ENCODE measurements at regions not wholly inside any gene's neighbourhood (a gene's known extent, or its start where the extent isn't known, plus 50 kb on each side); places are given as distances from the start of the nearest gene placed in this dataset.

- no peaks in the 10 kb centered on the region for H3K4me1 Mint-ChIP-seq
- intact Hi-C loops (cut with micrococcal nuclease), result no loop called here
- no peak for TF ChIP-seq CTCF (IDR thresholded peaks at IDR 0.05)
- H3K27me3 Mint-ChIP-seq, result no peaks in the 10 kb centered on the region
- no peak overlapping the region for H3K27ac Mint-ChIP-seq
- no peaks in the 10 kb centered on the region for H3K9me3 Mint-ChIP-seq
- no peak overlapping the region for H3K4me3 Mint-ChIP-seq
- ChIA-PET CTCF (no interaction called here), POLR2A (no interaction called here)
- DNase-seq (no peak), ATAC-seq (ENCODE audit: low read depth) (no peak)
- H3K36me3 Mint-ChIP-seq (ENCODE audit: low read depth), result no peaks in the 10 kb centered on the region
Observed at GRCh38 chr1:57727121-57727520, 303.3 kb upstream of the DAB1 start.

- Mint-ChIP-seq H3K9me3 (no peaks in the 10 kb centered on the region), H3K36me3 (ENCODE audit: low read depth) (no peaks in the 10 kb centered on the region), H3K27ac (no peak overlapping the region), H3K4me3 (no peak overlapping the region), H3K27me3 (no peaks in the 10 kb centered on the region), H3K4me1 (no peaks in the 10 kb centered on the region)
- ChIA-PET POLR2A (no interaction called here), CTCF (no interaction called here)
- no peak for TF ChIP-seq CTCF (IDR thresholded peaks at IDR 0.05)
- DNase-seq (no peak), ATAC-seq (ENCODE audit: low read depth) (no peak)
- intact Hi-C loops (cut with micrococcal nuclease), result no loop called here
Observed at GRCh38 chr1:57725318-57725717, 301.5 kb upstream of the DAB1 start.

DNA sequence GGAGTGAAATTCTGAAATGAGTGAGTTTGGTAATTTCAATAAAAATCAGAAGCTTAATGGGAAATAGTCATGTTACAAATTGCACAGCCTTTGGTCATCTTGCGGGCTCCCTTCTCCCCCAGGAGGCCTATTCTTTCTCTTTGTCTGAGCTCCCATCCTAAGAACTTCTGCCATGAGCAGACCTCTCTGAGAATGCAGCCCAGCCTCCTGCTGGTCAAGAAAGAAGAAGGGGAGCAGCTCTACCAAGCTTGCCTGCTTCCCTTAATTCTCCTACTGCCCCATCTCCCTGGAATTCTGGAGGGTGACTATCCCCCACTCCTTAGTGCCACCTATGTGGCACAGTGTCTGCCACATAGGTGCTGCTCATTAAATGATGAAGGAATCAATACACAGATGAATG is 300.7 kb upstream of the DAB1 start:
- POLR2A ChIA-PET, result no interaction called here
- intact Hi-C loops (cut with micrococcal nuclease), result no loop called here
- no peaks in the 10 kb centered on the region for H3K4me1 Mint-ChIP-seq
- no peaks in the 10 kb centered on the region for H3K9me3 Mint-ChIP-seq
- DNase-seq, result no peak
- no peak overlapping the region for H3K27ac Mint-ChIP-seq
- CTCF ChIA-PET, result no interaction called here
- no peak for TF ChIP-seq CTCF (IDR thresholded peaks at IDR 0.05)
- no peak overlapping the region for H3K4me3 Mint-ChIP-seq
- ATAC-seq (ENCODE audit: low read depth), result no peak
- no peaks in the 10 kb centered on the region for H3K36me3 Mint-ChIP-seq (ENCODE audit: low read depth)
- no peaks in the 10 kb centered on the region for H3K27me3 Mint-ChIP-seq

- H3K27ac Mint-ChIP-seq, result no peak overlapping the region
- POLR2A ChIA-PET, result no interaction called here
Observed at GRCh38 chr1:57722285-57722978, 298.6 kb upstream of the DAB1 start.

DNA sequence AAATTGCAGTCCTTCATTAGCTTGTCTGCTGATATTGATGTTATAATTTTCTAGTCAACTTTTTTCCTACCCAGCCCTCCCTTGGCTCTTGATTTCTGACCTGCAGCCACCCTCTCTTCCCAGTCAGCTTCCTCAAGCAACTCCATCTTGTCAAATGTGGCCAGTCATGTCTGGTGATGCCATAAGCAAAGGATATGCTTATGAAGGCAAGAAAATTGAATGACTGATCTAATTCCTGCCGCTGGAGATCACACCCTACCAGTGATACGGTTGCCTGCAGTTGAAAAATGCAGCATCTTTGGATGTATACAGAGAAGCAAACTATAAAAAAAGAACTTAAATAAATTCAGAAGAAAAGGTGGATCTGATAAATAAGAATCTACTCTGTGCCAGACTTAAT is 297.1 kb upstream of the DAB1 start:
- ATAC-seq (ENCODE audit: low read depth), result no peak
- Mint-ChIP-seq H3K9me3 (no peaks in the 10 kb centered on the region), H3K36me3 (ENCODE audit: low read depth) (no peaks in the 10 kb centered on the region), H3K4me1 (no peaks in the 10 kb centered on the region), H3K27me3 (no peaks in the 10 kb centered on the region), H3K4me3 (no peak overlapping the region), H3K27ac (no peak overlapping the region)
- DNase-seq, result no peak
- TF ChIP-seq CTCF (IDR thresholded peaks at IDR 0.05), result no peak
- ChIA-PET POLR2A (no interaction called here), CTCF (no interaction called here)
- intact Hi-C loops (cut with micrococcal nuclease), result no loop called here

More at GRCh38 chr1:57722285-57722978, 298.6 kb upstream of the DAB1 start:
- H3K9me3 Mint-ChIP-seq, result no peaks in the 10 kb centered on the region
- no peaks in the 10 kb centered on the region for H3K36me3 Mint-ChIP-seq (ENCODE audit: low read depth)
- TF ChIP-seq CTCF (IDR thresholded peaks at IDR 0.05), result no peak
- intact Hi-C loops (cut with micrococcal nuclease), result no loop called here
- H3K4me3 Mint-ChIP-seq, result no peak overlapping the region
- H3K4me1 Mint-ChIP-seq, result no peaks in the 10 kb centered on the region
- DNase-seq (no peak), ATAC-seq (ENCODE audit: low read depth) (no peak)
- H3K27me3 Mint-ChIP-seq, result no peaks in the 10 kb centered on the region
- CTCF ChIA-PET, result no interaction called here
